GM18505 (cell line): ENCODE measurements at regions not wholly inside any gene's neighbourhood (a gene's known extent, or its start where the extent isn't known, plus 50 kb on each side); places are given as distances from the start of the nearest gene placed in this dataset.

ENCODE experiments used
- ATAC-seq: cut with Tn5 transposase; IDR thresholded peaks from one replicate; pipeline ENCODE4 v1.9.1; 2021; ENCODE audit not compliant: unreplicated experiment
- POLR2A ChIP-seq: IDR thresholded peaks from 4 replicates; pipeline ENCODE4 v1.6.1; 2011; ENCODE audit warnings: borderline replicate concordance; ENCODE audit not compliant: insufficient read depth, insufficient read length; ENCODE audit errors: extremely low read depth

DNA sequence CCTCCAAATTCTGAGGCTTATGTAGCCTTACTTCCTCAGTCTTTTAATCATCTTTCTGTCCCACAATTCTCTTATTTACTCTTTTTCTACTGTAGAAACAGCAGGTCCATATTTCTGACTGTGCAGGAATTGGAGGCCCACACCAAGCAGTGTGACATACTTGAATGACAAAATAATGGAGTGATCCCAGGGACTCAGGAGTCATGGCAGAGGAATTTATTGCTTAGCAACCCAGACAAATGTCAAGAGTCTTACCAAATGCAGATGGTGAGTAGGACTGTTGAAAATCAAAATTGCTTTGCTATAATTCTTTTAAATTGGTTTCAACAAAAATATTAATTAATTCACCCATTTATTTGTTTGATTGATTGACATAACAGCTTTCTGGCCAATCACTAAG, 59.9 kb downstream of the HTR1B start:
- ATAC-seq, result no peak
- TF ChIP-seq POLR2A, result no peak

- TF ChIP-seq POLR2A, result no peak
Observed at GRCh38 chr6:77401231-77401630, 62.1 kb downstream of the HTR1B start.

GRCh38 chr6:77397561-77397960, 65.7 kb downstream of the HTR1B start:
- no peak for ATAC-seq
- no peak for TF ChIP-seq POLR2A

More at GRCh38 chr6:77401231-77401630, 62.1 kb downstream of the HTR1B start:
- ATAC-seq, result no peak

DNA sequence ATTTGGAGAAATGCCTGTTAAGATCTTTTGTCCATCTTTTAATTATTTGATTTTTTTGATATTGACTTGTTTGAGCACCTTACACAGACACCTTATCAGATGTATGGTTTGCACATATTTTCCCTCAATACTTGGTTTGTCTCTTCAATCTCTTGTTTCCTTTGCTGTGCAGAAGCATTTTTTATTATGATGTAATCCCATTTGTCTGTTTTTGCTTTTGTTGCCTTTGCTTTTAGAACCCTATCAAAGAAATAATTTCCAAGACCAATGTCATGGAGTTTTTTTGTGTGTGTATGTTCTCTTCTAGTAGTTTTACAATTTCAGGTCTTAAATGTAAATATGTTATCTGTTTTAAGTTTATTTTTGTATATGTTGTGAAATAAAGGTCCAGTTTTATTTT, 73.9 kb downstream of the HTR1B start:
- TF ChIP-seq POLR2A, result no peak
- no peak for ATAC-seq

GRCh38 chr6:77383026-77383425, 80.3 kb downstream of the HTR1B start:
- no peak for ATAC-seq
- TF ChIP-seq POLR2A, result no peak

DNA sequence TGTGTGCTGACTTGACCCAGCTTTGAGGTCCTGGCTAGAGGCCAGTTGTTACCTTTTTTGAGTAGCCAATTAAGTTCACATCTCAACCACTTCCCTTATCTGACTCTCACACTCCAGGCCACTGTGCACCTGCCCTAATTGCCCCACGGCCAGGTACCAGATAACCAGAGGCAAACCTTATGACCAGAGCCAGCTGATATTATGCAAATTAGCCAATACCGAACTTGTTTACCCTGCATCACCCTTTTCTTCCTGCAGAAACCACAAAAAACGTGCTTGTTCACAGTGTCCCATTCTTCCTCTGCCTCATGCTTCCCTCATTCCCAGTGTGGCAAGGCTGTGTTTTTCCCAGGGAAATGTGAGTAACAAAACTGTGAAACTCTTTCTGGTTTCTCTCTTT, 89.3 kb downstream of the HTR1B start:
- no peak for ATAC-seq

GRCh38 chr6:77371748-77372147, 91.5 kb downstream of the HTR1B start:
- TF ChIP-seq POLR2A, result no peak
- ATAC-seq, result no peak

More for the DNA sequence above, 89.3 kb downstream of the HTR1B start:
- no peak for TF ChIP-seq POLR2A

- ATAC-seq, result no peak
- no peak for TF ChIP-seq POLR2A
Observed at GRCh38 chr6:77368660-77369313, 94.5 kb downstream of the HTR1B start.

GRCh38 chr6:77366798-77367197, 96.5 kb downstream of the HTR1B start:
- TF ChIP-seq POLR2A, result no peak
- no peak for ATAC-seq

- TF ChIP-seq POLR2A, result no peak
Observed at GRCh38 chr6:77363702-77364101, 99.6 kb downstream of the HTR1B start.

DNA sequence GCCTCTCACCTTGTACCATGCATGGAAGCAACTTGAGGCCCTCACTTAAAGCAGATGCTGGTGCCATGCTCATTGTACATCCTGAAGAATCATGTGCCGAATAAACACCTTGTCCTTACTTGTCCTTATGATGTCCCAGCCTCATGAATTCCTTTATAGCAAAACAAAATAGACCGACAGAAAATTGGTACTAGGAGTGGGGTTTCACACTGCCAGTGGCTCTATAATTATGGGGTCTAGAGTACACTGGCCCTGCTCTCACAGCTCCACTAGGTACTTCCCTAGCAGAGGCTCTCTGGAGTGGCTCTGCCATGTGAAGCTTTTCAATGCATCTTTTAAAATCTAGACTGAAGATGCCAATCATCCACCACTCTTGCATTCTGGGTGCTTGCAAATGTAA, 101.2 kb downstream of the HTR1B start:
- TF ChIP-seq POLR2A, result no peak
- no peak for ATAC-seq

More at GRCh38 chr6:77363702-77364101, 99.6 kb downstream of the HTR1B start:
- ATAC-seq, result no peak

GRCh38 chr6:77361018-77361417, 102.3 kb downstream of the HTR1B start:
- no peak for TF ChIP-seq POLR2A
- no peak for ATAC-seq

DNA sequence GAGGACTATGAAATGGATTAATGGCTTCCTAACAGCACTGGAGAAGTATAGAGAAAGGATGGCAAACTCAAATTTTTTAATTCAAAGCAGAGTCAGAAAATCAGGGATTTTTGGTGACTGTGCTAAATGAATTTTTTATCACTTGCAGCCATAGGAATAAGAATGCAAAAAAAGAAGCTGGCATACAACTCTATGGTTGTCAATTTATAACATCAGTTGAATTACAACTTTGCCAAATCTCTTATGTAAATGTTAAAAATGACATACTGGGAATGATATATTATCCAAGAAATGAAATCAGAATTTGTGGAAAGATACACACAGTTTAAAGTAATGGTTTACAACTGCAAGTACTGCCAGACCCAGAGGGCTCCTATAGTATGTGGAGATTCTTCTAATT, 106.5 kb downstream of the HTR1B start:
- no peak for ATAC-seq
- no peak for TF ChIP-seq POLR2A

DNA sequence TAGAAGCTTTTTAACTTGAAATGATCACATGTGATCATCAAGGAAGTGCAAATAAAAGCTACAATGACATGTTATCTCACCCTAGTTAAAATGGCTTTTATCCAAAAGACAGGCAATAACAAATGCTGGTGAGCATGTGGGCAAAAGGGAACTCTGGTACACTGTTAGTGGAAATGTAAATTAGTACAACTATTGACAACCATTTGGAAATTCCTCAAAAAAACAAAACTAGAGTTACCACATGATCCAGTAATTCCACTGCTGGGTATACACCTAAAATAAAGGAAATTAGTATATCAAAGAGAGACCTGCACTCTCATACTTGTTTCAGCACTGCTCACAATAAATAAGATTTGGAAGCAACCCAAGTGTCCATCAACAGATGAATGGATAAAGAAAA, 108.7 kb downstream of the HTR1B start:
- no peak for TF ChIP-seq POLR2A
- ATAC-seq, result no peak

- no peak for ATAC-seq
- TF ChIP-seq POLR2A, result no peak
Observed at GRCh38 chr6:77353129-77353528, 110.2 kb downstream of the HTR1B start.
